ENCODE measurements at regions not wholly inside any gene's neighbourhood (a gene's known extent, or its start where the extent isn't known, plus 50 kb on each side); places are given as distances from the start of the nearest gene placed in this dataset.
"Not testable (repeated sequence)": the region's sequence is repeated elsewhere in the genome, so short reads cannot be mapped to it uniquely, and the experiment has no call there.

DNA sequence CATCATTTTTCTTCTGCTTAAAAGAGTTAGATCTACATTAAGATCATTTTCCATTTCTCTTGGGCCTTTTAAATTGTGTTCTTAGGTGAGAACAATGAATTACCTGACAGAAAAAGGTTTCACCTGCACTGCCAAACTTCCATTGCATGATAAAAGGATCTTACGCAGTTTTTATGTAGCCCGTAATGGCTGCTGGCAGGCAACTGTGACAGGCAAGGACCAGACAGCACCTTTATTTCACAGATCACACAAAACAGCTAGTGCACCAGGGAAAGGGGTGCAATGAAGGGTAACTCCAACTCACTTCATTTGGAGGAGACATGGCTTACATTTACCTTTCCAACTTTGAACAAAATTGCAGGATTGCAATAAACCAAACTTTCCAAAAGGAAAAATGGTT, 159.8 kb downstream of the SLITRK1 start:
- DNase-seq: no peak

DNA sequence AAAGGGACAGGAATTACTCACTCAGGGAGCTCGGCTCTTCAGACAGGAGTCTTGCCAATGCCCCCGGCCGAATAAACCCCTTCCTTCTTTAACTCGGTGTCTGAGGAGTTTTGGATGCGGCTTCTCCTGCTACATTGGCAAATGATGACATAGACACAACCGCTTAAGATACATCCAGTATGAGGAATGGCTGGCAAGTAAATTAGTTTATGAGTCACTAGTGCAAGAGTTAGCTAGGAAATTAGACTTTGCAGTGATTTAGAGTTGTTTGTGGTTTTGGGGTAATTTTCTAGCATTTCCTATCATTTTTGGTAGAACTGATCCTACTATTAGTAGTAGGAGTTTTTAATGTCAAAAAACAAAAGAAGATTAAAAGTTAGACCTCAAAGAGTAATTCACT, 166.2 kb downstream of the SLITRK1 start:
- DNase-seq: no peak

DNA sequence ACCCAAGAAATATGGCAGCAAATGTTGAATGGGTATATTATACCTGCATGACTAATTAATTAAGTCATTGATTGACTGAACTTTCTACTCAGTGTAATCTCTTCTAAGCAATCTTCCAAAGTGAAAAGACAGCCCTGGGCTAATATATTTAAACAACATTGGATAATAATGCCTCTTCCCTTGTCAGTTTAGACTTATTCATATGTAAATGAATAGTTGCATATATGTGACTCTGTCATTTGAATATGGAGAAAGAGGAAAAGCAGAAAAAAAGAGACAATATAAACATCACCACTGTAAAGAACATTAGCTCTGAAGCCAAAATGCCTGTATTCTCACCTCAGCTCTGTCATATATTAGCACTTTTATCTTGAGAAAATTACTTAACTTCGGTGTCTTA, 168.0 kb downstream of the SLITRK1 start:
- DNase-seq: no peak

DNA sequence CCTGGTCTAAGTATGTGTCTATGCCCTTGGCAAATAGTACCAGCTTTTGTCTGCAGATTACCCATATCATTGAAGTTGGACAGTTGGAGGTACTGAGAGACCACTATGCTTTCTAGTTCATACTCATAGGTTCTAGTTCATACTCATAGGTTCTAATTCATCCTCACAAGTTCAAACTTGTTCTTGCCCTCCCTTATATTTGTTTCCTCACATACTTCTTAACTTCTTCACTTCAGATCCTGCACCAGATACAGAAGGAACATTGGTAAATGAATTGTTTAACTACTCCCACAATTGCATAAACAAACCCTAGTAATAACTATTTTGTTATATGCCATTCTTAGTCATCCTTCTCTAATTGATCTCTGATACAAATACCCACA, 172.2 kb downstream of the SLITRK1 start:
- no peak for DNase-seq

DNA sequence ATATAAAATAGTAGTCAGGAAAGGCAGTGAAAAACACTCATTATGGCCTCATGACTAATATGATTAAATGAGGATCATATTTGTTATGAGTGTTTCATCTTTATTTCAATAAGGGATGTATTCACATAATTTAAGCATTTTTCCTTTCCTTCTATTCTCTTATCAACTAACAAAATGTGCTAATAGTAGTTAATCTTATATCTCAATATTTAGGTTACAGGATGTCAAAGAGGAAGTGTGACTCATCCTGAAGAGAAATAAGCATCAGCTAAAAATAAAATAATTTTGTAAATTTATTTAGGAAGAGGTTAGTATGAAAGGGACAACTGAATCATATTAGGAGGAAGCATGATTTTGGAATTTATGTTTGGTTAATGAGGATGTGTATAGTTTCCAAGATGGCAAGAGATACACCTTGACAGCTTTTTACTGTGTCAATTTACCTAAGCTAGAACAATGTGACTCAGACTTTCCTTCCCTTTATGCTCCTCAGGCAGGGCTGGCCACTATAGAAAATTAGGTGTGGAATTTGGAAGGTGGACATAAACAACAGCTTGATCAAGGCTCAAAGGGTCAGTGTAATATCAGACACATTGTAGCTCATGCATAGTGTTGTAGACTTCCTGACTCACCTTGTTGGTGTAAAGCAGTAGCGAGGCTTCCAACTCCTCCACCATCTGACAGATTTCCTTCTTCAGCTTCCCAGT, 172.7 kb downstream of the SLITRK1 start:
- DNase-seq: no peak

DNA sequence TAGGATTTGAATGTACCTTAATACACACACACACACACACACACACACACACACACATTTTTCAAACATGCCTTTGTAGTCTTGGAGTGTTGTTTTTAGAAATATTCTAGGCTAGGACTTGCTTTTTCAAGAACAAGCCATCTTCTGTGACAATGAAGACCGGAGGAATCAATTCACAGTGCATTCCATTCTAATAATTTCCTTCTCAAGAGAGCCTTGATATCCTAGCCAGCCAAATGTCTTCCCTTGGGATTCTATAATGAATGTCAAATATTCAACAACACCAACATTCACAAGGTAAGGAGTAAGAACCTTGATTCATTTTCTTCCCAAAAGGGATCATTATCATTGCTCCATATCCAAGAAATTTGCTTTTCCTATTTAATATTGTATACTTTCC, 180.3 kb downstream of the SLITRK1 start:
- no peak for DNase-seq

DNA sequence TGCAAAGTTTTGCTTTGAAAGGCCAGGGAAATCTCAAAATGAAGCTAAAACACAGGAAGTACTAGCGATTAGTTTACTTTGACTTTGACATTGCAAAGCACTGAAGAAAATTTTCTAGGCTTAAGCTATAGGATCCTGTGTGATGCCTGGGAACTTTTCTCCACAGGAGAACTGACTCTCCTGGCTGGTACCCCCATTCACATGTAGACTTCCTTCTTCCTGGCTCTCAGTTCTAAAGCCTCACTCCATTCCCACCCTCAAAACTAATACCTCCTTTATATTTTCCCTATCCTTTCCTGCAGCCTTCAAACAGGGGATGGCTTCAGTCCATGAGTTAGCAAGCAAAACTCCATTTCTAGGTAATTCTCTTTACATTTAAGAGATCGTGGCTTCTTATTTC, 189.5 kb downstream of the SLITRK1 start:
- DNase-seq: no peak

DNA sequence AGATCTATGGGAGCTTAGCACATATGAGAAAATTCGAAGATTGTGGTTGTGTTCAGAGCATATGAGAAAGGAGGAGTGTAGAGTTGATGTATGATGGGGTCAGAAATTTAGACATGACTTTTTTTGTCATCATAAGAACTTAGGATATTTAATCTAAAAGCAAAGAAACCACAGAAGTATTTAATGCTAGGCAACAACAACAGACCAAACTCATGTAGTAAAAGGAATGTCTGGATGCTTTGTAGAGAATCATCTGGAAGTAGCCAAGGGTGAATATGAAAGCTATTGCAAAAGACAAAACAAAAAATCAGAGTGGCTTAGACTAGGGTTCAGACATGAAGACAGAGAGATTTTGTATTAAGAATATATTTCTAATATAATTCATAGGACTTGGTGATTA, 190.3 kb downstream of the SLITRK1 start:
- no peak for DNase-seq

DNA sequence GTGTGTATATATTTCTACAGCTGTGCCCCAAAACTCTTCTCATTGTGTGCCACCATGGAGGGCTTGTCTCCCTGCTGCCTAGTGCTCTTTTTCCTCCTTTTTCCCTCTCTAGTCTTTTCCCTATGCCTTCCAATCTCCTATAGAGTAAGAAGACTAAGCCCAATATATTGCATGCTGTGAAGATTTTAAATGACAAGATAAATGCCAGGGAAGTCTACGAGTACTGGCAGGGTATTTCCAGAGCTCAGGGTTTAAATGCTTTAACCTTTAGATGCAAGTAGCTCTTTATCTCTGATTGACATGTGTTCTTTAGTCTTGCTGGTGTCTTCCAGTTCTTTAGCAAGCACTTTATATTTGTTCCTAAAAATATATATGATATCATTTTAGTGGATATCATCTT, 200.7 kb downstream of the SLITRK1 start:
- no peak for DNase-seq

DNA sequence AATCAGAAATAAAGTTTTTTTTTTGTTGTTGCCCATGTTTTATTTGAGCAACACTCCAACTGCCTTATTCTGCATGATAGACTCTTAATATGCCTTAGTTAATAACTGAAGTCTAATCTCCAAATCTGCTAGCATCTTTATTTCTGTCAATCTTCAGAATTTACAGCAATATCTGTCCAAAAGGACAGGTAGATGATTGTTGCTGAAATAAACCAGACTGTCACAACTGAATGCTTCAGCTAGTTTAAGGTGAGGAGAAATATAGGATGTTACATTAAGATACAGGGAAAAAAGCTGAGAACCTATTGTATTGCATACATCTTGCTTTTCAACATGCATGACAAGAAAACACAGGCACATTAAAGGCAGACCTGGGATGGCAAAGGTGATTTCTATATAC, 204.3 kb downstream of the SLITRK1 start:
- no peak for DNase-seq

DNA sequence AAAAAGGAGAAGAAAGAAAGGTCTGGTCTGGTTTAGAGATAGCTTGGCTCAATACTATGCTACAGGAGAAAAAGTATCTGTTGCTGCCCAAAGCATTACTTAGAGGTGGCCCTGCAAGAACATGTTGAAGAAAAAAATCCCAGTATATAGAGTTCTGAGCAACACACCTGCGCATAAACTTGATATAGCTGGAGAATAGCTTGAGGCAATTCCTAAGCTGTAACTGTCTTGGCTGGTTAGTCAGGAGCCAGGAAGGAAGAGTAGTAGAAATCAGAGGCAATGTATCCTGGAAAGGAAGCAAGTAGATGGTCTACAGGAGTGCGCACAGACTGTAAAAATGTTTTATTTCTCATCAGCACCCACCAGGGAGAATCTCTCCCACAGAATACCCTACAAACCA, 209.7 kb downstream of the SLITRK1 start:
- no peak for DNase-seq

DNA sequence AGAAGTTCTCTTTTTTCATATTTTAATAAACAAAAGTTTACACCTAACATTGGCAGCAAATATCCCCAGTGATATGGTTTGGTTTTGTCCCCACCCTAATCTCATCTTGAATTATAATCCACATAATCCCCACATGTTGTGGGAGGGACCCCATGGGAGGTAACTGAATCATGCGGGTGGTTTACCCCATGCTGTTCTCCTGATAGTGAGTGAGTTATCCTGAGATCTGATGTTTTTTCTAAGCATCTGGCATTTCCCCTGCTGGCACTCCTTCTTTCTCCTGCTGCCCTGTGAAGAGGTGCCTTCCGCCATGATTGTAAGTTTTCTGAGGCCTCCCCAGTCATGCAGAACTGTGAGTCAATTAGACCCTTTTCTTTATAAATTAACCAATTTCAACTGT, 214.7 kb downstream of the SLITRK1 start:
- DNase-seq: no peak

DNA sequence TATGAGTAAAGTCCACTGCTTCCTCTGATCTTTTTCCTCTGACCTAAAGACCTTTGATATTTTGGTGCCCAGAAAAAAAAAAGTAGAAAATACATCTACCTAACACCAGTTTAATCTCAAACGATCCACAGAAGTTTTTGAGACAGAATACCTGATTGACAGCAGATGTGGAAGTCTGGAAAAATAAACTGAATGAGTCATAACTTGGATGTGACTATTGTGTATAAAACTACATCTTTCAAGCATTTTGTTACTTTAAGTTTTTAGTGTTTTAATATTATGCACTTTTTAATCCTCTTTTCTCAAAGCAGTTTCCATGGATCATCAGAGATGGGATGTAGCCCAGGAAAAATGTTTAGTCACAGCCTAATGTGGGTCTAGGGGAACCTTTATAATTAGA, 216.1 kb downstream of the SLITRK1 start:
- DNase-seq: no peak

DNA sequence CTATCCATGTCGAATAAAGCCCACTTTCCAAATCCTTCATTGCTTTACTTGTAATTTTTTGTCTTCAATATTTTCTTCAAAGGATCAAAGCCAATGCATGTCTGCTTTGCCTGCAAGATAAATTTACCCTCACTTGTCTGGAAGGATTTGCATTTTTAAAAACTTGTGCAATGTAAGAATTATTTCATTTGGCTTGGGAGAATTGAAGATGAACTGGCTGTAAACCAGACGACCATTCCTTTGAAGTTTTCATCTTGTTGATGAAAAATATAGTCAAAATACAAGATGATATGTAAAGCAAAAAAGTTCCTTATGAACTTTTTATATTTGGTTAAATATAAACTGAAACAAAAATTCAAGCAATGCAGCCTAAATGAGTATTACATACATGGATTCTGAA, 225.0 kb downstream of the SLITRK1 start:
- no peak for DNase-seq

DNA sequence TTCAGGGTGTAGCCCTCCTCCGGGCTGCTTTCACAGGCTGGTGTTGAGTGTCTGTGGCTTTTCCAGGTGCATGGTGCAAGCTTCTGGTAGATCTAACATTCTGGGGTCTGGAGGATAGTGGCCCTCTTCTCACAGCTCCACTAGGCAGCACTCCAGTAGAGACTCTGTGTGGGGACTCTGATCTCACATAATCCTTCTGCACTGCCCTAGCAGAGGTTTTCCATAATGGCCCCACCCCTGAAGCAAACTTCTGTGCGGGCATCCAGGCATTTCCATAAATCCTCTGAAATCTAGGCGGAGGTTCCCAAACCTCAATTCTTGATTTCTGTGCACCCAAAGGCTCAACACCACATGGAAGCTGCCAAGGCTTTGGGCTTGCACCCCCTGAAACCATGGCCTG, 239.7 kb downstream of the SLITRK1 start:
- not testable (repeated sequence) for DNase-seq

DNA sequence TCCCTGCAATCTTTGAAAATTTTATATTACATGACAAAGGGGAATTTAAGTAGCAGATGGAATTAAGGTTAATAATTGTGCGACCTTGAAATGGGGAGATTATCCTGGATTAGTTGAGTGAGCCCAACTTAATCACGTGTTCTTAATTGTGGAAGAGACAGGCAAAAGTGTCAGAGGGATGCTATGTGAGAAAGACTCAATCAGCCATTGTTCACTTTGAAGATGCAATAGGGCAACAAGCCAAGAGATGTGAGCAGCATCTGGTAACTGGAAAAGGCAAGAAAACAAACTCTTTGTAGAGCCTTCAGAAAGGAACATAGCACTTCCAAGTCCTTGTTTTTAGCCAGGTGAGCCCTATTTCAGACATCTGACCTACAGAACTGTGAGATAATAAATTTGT, 247.7 kb downstream of the SLITRK1 start:
- DNase-seq: peak in 1 of 2 experiments; percentile 6

DNA sequence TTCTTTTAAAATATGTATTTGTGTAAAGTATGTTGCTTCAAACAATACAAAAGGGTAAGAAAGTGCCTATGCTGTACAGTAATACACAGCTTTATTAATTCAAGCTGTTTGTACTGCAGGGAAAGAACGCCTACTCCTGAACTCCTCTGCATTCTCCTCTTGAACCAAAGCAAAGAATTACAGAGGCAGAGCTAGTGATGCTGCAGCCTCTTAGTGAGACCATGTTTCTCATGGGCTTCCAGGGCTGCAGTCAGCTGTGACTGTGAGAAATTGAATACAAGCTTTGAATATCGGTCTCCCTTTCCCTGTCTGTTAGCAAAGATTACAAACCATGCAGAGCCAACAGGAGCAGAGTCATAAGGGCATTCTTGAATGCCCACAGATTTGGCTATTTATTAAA, 248.5 kb downstream of the SLITRK1 start:
- no peak for DNase-seq

DNA sequence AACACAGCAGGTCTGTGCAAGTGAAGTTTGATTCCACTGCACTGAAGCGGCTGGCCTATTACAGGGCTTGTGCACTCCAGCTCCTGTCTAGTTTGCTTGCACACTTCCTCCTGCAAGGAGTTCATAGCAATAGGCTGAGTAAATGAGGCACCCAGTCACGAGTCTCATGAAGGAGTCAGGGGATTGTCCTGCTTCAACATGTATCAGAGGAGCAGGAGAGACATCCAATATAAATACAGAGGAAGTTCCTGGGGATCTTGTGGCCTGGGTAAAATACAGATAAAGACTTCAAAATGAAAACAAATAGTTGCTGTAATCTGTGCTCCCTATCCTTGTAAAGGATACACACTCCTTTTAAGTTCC, 259.9 kb downstream of the SLITRK1 start:
- no peak for DNase-seq

DNA sequence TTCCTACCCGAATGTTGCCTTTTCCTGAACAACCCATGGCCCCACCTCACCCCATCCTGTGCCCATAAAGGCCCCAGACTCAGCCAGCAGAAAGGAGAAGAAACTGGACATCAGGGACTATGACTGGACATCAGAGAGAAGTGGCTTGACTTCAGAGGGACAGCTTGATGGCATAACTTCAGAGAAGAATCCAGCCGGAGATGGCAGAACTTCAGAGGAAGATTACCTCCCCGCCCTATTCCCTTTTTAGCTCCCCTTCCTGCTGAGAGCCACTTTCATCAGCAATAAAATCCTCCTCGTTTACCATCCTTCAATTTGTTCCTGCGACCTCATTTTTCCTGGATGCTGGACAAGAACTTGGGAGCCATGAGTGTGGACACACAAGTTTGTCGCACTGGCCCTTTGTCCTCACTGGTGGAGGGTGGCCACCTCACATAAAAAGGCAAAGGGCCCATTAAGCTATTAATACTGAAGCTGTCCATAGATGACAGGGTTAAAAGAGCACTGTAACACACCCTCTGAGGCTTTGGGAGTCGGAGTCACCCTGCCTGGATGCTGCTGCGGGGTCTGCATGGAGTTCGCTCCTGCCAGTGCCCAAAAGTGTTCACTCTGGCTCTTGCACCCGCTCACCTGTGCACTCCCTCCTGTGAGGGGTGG, 260.4 kb downstream of the SLITRK1 start:
- DNase-seq: no peak

DNA sequence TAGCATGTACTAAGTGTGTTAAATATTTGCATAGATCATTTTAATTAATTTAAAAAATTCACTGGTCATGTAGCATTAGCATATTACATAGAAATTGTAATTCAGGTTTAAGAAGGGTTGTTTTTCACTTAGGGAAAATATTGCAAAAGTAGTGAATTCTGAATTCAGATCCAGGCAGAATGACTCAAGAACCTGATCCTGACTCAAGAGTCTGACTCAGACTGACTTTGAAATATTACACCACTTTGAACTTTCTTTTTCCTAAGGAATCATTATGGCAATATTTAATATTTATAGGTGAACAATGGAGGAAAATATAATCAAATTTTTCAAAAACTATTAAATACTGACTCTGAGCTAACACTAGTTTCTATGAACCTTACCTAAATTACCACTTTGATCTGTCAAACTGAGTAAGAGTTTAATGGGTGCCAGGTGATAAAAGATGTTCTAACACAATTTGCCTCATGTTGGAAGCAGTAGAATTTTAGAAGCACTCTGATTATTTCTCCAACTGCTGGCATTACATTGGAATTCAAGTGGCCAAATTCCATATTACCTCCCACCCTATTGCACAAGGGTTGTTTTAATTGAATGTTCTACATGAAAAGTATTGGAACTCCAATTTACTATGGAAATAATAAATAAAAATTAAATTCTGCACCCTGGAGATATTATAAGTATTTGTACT, 261.6 kb downstream of the SLITRK1 start:
- DNase-seq: no peak

DNA sequence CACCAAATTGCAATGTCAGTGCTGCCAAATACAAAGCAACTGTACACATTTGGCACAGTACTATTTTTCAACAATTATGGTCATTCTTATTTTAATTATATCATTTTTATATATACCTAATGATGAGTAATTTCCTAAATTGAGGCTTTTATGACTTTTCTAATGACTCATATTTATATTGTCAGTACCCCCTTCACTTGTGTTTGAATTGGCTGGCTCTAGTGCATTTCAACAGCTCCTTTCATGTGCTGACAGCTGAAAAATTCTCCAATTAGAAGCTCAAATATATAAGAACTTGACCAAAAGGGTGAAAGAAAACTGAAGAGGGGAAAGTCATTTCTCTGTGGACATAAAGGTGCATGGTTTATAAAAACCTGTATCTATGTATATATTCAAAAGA, 263.3 kb downstream of the SLITRK1 start:
- DNase-seq: no peak

DNA sequence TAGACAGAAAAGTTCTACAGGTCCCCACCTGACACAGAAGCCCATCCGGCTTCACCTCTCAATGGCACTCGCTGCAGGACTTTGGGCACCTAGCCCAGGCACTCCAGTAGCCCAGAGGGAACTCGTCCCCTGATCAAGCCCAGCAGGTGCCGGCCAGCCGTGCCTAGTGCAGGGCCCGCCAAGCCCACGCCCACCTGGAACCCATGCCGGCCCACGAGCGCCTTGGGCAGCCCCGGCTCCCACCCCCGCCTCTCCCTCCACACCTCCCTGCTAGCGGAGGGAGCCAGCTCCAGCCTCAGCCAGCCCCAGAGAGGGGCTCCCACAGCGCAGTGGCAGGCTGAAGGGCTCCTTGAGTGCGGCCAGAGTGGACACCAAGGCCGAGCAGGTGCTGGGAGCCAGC, 268.8 kb downstream of the SLITRK1 start:
- DNase-seq: no peak

DNA sequence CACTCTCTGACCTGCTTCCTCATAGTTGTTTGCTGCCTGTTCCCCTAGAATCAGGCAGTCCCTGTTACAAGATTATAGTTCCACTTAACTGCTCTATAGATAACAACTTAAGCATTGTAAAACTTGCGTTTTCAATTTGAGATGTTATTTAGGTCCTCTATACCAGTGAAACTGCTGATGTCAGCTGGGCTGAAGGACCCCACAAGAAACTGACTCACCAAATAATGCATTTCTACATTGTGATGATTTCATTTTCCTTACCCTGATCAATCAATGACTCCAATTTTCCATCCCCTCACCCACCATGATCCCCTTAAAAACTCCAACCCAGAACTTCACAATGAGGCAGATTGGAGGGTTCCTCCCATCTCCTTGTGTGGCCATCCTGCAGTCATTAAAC, 280.7 kb downstream of the SLITRK1 start:
- no peak for DNase-seq

DNA sequence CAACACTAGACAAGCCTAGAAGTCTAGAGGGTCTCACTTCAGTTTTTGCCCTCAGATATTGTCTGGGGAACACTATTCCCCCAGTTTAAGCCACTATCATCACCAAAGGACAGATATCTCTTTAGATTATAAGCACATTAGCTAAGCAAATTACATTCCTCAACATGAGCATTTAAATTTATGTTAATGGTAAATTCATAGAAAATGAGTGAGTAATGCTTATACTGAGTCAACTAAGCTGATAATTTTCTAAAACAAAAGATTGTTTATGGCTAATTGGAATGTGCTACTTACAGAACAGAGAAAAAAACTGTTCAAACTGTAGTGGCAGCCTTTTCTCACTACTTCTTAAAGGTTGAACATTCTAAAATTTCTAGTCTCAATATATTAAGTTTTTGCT, 290.2 kb downstream of the SLITRK1 start:
- DNase-seq: no peak

DNA sequence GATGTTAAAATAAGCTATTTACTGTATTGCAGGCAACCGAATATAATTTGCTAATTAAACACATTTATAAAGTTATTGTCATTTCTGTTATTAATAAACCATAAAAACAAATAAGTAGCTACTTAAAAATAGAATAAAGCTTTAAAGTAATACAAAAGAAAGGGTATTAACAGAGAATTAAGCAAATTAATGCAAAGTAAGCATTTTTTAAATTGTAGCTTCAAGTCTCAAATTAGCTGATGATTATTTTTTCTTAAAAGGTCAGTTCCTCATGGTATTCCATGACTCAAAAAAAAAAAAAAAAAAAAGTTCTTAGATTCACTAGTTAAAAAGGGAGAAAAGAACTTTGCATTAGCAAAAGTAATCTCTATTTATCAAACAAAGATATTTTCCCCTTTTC, 292.5 kb downstream of the SLITRK1 start:
- DNase-seq: no peak
